ENCODE measurements at regions not wholly inside any gene's neighbourhood (a gene's known extent, or its start where the extent isn't known, plus 50 kb on each side); places are given as distances from the start of the nearest gene placed in this dataset.

- no peak for DNase-seq (ENCODE audit: low read depth)
These were observed 356.6 kb upstream of the SALL3 start for GRCh38 chr18:78622907-78623541.

DNA sequence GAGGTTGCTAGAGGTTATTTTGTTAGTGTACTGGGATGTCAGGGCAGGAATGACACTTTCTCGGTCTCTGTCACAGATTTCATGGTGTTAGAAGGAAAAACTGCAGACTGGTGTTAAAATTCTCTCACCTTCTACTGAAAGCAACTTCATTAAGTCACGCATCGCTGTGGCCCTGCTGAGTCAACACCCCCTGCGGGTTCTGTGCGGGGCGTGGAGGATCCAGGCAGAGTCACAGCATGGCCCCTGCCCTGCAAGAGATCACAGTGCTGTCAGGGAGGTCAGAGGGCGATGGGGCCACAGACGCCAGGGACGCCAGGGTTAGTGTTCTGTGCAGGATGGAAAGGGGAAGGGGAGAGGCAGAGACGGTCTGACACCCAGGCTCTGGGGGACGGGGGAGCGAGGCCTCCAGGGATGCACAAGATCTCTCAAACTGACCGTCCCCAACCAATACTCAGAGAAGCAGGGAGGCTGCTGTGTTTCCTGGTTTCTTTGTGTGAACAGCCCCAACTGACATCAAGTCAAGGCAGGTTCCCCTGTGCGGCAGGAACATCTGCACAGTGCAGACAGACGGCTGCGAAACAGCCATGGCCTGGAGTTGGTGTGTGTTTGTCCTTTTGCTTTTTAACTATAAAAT, 354.9 kb upstream of the SALL3 start:
- DNase-seq (ENCODE audit: low read depth): no peak

DNA sequence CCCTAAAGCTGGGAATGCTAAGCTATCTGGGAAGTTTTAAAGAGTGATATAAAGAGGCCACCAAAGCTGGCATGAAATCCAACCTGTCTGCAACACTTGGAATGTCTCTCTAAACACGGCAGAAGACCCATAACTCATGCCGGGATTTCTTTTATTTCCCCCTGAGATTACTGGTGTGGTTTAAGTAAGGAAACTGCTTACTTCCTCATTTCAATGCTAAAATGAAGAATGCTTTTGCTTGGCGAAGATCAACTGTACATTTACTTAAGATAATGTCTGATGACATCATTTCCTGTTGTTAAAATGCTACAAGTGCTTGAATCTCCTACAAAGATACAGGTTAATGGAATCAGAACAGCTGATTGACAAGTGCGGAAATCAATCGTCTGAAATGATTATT, 353.8 kb upstream of the SALL3 start:
- DNase-seq (ENCODE audit: low read depth): no peak

DNA sequence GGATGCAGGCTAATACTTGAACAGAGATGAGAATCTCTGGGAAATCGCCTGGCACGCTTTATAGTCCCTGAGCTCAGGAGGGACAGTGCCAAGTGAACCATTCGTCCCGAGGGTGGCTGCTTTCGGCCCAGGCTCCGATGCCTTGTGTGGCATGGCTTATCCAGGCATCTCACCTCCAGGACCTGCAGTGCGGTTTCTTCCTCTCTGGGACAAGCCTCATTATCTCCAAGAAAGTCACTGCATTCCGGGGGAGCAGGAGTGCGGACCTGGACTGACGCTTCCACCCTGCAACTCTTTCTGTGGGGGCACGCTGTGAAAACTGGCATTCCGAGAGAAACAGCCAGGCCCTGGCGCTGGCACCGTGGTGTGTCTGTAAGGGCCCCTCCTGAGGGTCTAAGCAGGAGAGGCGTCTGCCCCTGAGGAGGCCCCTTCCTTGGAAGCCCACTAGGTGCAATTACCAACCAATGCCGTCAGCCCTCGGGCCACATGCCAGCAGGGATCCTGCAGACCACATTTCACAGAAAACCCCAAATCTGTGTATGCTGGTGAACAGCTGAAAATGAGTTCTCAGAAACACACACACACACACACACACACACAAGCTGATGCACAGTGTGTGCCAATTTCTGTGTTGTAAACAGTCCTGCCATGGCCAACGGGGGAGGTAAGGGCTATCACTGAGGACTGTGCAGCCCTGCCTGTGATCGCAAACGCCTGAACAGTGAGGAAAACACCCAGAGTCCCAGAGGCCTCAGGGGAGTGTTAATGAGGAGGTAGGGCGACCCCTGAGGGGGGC, 351.9 kb upstream of the SALL3 start:
- no peak for DNase-seq (ENCODE audit: low read depth)

DNA sequence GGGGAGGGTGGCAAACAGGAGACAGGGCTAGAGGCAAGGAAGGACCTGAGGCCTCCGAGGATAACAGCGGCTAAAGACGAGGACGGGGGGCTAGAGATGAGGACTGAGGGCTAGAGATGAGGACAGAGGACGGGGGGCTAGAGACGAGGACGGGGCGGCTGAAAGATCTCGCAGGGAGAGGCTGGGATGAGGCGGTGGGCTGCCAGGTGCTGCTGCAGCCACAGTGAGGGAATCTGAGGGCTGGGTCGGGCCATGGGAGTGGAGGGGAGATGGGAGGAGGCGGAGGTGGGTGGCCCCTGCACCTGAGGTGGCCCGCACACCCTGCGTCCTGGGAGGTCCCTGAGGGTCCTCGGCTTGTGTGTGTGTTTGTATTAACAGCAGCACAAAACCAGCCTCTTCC, 350.2 kb upstream of the SALL3 start:
- no peak for DNase-seq (ENCODE audit: low read depth)

DNA sequence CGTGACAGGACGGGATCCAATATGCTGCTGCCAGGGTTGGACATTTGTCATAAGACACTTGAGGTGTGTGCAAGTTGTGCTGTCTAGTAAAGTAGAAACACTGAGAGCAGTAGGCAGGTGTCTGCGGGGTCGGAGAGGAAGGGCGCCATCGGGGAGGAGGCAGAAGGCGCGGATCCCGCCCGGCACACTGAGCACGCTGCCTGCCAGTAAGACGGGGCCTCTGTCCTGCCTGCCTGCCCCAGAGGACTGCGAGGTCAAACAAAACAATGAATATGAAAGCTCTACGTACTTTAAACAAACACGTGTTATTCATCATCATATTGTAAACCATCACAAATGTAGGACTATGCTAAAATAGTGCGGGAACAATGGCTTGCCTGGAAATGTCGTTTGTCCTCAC, 349.3 kb upstream of the SALL3 start:
- no peak for DNase-seq (ENCODE audit: low read depth)

DNA sequence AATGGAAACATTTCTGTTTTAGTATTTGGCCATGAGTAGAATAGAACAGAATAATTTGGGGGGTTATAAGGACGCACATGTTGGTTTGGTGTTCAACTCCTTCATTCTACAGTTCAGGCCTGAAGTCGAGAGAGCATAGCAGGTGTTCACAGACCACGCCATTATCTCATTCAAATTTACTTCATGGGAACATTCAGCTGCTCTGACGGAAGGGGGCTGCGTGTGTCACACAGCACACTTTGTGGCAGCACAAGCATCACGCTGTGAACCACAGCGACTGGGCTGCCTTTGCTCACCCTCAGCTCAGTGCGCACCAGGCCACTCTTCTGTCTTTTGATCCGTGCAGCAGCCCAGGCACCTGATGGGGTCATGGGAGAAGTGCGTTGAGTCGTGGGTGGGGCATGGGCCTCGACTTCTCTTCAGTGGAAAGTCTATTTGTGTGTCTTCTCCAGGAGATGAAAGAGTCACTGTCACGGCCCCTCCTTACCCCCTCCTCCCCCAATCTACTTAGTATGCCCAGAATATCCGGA, 348.6 kb upstream of the SALL3 start:
- DNase-seq (ENCODE audit: low read depth): no peak

- DNase-seq (ENCODE audit: low read depth): peak; percentile 15
These were observed 347.5 kb upstream of the SALL3 start for GRCh38 chr18:78632111-78632541.

- DNase-seq (ENCODE audit: low read depth): no peak
These were observed 345.4 kb upstream of the SALL3 start for GRCh38 chr18:78634061-78634696.

GRCh38 chr18:78635093-78635800, 344.4 kb upstream of the SALL3 start:
- DNase-seq (ENCODE audit: low read depth): no peak

DNA sequence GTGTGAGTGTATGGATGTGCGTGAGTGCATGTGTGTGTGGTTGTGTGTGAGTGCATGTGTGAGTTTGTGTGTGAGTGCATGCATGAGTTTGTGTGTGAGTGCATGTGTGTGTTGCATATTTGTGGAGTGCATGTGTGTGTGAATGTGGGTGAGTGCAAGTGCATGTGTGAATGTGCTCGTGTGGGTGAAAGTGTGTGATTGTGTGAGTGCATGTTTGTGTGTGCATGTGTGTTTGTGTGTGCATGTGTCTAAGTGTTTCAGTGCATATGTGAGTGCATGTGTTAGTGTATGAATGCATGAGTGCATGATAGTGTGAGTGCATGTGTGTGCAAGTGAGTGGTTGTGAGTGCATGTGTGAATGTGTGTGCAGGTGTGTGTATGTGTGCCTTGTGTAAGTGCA, 343.4 kb upstream of the SALL3 start:
- no peak for DNase-seq (ENCODE audit: low read depth)

DNA sequence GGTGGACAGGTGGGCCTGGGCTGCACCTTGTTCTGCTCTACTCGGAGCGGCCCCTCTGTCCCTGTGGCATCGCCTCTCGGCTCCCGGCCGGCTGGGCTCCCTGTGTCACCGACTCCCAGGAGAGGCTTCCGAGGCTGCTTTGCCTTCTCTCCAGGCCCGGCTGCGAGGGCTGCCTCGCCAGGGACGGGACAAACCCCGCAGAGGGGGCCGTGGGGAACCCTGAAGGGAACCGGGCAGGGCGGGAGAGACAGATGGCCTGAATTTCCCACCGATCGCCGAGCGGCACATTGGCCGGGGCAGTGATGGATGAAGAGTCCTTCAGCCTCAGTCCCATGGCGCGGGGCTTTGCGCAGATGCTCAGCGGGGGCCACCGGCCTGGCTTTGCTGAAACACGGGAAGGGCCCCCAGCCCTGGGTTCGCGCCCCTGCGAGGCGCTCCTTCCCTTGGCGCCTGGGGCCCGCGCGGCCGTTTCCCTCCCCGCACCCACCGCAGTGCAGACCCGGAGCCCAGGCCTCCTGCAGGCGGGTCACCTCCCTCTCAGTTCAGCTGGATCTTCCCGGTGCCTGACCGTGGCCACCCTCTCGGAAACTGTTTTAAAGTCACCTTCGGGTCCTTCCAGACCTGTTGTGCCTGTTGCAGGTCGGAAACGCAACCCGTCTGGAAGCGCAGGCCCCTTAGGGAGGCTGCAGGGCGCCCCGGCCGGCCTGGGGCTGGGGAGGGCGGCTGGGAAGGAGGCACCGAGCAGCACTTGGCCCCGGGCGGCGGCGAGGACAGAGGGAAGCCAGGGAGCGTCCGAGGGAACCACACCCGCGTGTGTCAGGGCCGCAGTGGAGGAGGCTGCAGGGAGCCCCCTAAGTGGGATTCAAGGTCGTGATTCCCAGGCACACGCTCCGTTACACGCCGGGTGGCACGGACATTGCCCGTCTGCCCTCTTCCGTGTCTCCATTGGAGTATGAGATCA, 341.9 kb upstream of the SALL3 start:
- no peak for DNase-seq (ENCODE audit: low read depth)

DNA sequence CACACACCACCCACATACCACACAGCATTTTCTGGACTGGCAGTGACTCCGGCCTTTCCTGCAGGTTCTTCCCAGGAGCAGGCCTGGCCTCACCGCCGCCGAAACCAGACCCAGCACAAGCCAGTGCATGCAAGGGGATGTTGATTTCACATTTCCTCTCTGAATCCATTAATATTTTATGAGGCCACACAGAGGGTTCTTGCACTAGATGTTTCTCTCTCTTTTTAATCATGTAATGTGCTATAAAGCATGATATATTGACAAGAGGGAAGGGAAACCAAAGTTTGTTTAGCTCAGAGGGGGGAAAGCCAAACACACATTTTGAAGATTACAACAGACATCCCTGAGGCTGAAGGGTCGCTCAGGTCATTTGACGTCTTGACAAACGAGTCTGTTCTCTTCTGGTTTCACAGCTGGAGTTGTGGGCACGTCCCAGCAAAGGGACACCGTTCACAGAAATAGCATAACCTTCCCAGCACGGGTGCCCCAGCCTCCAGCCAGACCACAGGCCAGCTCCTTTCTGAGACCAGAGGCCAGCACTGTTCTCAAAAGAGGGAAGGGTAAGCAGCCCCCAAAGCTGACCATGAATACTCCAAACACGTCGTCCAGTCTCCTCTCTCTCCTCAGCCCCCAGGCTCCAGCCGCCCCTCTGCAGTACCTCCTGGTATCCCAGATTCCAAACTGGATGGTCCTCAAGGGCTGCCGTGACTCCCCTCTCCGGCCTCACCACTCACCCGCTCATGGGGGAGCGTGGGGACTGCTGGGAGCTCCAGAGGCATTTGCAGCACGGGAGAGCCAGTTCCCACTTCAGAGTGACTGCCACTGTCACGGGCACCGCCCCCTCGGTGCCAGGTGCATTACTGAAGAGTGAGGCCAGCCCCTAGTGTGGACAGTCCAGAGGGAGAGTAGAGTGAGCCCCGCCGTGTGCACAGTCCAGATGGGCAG, 340.3 kb upstream of the SALL3 start:
- DNase-seq (ENCODE audit: low read depth): no peak

DNA sequence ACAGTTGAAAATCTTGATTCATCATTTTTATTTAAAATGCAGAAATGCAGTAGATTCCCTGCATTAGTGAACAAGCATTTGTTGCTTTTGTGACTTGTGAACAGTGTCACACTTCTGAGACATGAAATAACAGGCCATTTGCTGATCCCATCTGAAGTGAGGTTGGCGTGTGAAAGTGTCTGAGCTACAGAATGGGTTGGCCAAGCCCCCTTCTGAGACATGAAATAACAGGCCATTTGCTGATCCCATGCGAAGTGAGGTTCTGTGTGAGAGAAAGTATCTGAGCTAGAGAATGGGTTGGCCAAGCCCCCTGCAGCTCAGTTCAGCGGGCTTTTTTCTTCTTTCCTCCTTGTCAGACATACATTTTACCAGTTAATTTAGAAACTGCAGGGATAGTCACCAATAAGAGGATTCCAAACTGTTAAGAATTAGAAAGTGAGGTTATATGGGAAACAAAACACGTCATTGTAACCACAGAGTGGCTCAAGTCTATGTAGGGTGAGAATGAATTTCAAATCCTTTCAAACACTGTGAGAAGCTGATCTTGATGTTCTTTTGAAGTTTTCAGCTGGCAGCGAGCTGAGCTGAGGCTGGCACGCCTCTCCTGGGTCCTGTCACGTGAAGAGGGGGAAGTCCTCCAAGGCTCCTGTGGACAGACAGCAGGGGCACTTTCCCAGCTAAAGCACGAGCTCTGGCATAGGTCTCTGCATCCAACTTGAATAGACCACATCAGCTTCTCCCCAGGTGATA, 339.2 kb upstream of the SALL3 start:
- DNase-seq (ENCODE audit: low read depth): no peak

- no peak for DNase-seq (ENCODE audit: low read depth)
These were observed 337.9 kb upstream of the SALL3 start for GRCh38 chr18:78641689-78642231.

- DNase-seq (ENCODE audit: low read depth): no peak
These were observed 337.2 kb upstream of the SALL3 start for GRCh38 chr18:78642296-78642951.

DNA sequence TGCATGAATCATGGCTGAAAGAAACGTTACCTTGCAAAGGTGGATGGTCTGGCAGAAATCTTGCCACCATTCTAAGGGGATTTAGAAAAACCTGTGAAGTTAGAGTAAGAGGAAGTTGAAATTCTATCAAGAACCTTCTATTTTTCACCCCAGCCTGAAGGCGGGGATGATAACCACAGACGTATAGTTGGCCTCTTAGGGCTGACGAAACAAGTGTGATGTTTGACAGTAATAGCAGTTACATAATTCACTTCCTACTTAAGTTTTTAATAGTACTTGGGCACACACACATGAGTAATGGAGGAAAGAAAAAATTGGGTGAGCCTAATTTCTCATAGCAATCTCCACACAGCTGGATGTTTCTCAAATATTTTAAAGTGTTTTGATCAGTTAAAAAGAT, 336.6 kb upstream of the SALL3 start:
- DNase-seq (ENCODE audit: low read depth): no peak

- no peak for DNase-seq (ENCODE audit: low read depth)
These were observed 335.6 kb upstream of the SALL3 start for GRCh38 chr18:78643981-78644380.

Data from RPMI7951 (cell line).